ENCODE measurements at regions not wholly inside any gene's neighbourhood (a gene's known extent, or its start where the extent isn't known, plus 50 kb on each side); places are given as distances from the start of the nearest gene placed in this dataset.

GRCh38 chr15:97691078-97691477, 269.4 kb upstream of the ARRDC4 start:
- Histone ChIP-seq H3K36me3 (ENCODE audit: control insufficient read depth in 2 of 2, extremely low read depth in 1 of 2, insufficient read depth in 2 of 2, low read length in 2 of 2) (no peaks in the 10 kb centered on the region), H3K27ac (ENCODE audit: control insufficient read depth, insufficient read depth, low read length) (no peak overlapping the region), H3K4me2 (ENCODE audit: control insufficient read depth, extremely low read depth, insufficient read depth, low read depth, low read length) (no peak overlapping the region), H3K79me2 (ENCODE audit: control insufficient read depth, insufficient read depth, low read length) (no peaks in the 10 kb centered on the region), H3K9me1 (ENCODE audit: control insufficient read depth, extremely low read depth, insufficient read depth, low read length) (no peaks in the 10 kb centered on the region), H3K9me3 (ENCODE audit: control insufficient read depth, low read depth, low read length) (no peaks in the 10 kb centered on the region), H3K9ac (ENCODE audit: control insufficient read depth, extremely low read depth, insufficient read depth, low read length) (no peak overlapping the region), H4K20me1 (ENCODE audit: control insufficient read depth, extremely low read depth, insufficient read depth, low read length) (no peaks in the 10 kb centered on the region), H3K27me3 (ENCODE audit: control insufficient read depth, extremely low read depth, insufficient read depth, low read length) (no peaks in the 10 kb centered on the region), H2AFZ (ENCODE audit: control insufficient read depth, low read length) (no peak overlapping the region), H3K4me3 (ENCODE audit: control insufficient read depth in 2 of 3, extremely low read depth in 1 of 3, insufficient read depth in 2 of 3, low read depth in 1 of 3, low read length in 3 of 3) (no peak overlapping the region), H3K4me1 (ENCODE audit: control insufficient read depth, extremely low read depth, insufficient read depth, low read length) (no peaks in the 10 kb centered on the region)
- DNase-seq (ENCODE audit: low read depth, low spot score) (no peak), FAIRE-seq (no peak)
- TF ChIP-seq CTCF (optimal IDR thresholded peaks at IDR 0.05 in 1 of 3, IDR thresholded peaks at IDR 0.05 in 1 of 3, conservative IDR thresholded peaks at IDR 0.05 in 1 of 3; ENCODE audit: extremely low read depth in 1 of 3, insufficient read depth in 2 of 3, low read length in 3 of 3) (no peak), EZH2 (IDR thresholded peaks at IDR 0.05; ENCODE audit: low read length) (no peak)
- dilution Hi-C loops (cut with MboI; ENCODE audit: extremely low pct_ligation_motif_present, low sequenced_read_pairs) = no loop called here

- no peak for TF ChIP-seq CTCF (optimal IDR thresholded peaks at IDR 0.05 in 1 of 3, IDR thresholded peaks at IDR 0.05 in 1 of 3, conservative IDR thresholded peaks at IDR 0.05 in 1 of 3; ENCODE audit: extremely low read depth in 1 of 3, insufficient read depth in 2 of 3, low read length in 3 of 3)
- no peak for TF ChIP-seq EZH2 (IDR thresholded peaks at IDR 0.05; ENCODE audit: low read length)
- DNase-seq (ENCODE audit: low read depth, low spot score) (no peak), FAIRE-seq (no peak)
- Histone ChIP-seq H3K9me1 (ENCODE audit: control insufficient read depth, extremely low read depth, insufficient read depth, low read length) (no peaks in the 10 kb centered on the region), H3K9me3 (ENCODE audit: control insufficient read depth, low read depth, low read length) (no peaks in the 10 kb centered on the region), H3K27me3 (ENCODE audit: control insufficient read depth, extremely low read depth, insufficient read depth, low read length) (no peaks in the 10 kb centered on the region), H3K27ac (ENCODE audit: control insufficient read depth, insufficient read depth, low read length) (no peak overlapping the region), H3K79me2 (ENCODE audit: control insufficient read depth, insufficient read depth, low read length) (no peaks in the 10 kb centered on the region), H3K4me2 (ENCODE audit: control insufficient read depth, extremely low read depth, insufficient read depth, low read depth, low read length) (no peak overlapping the region), H2AFZ (ENCODE audit: control insufficient read depth, low read length) (no peak overlapping the region), H3K4me1 (ENCODE audit: control insufficient read depth, extremely low read depth, insufficient read depth, low read length) (no peaks in the 10 kb centered on the region), H3K36me3 (ENCODE audit: control insufficient read depth in 2 of 2, extremely low read depth in 1 of 2, insufficient read depth in 2 of 2, low read length in 2 of 2) (no peaks in the 10 kb centered on the region), H4K20me1 (ENCODE audit: control insufficient read depth, extremely low read depth, insufficient read depth, low read length) (no peaks in the 10 kb centered on the region), H3K9ac (ENCODE audit: control insufficient read depth, extremely low read depth, insufficient read depth, low read length) (no peak overlapping the region), H3K4me3 (ENCODE audit: control insufficient read depth in 2 of 3, extremely low read depth in 1 of 3, insufficient read depth in 2 of 3, low read depth in 1 of 3, low read length in 3 of 3) (no peak overlapping the region)
- dilution Hi-C loops (cut with MboI; ENCODE audit: extremely low pct_ligation_motif_present, low sequenced_read_pairs) = no loop called here
Measured at GRCh38 chr15:97691799-97692198, 268.7 kb upstream of the ARRDC4 start.
